ENCODE measurements at regions not wholly inside any gene's neighbourhood (a gene's known extent, or its start where the extent isn't known, plus 50 kb on each side); places are given as distances from the start of the nearest gene placed in this dataset.

DNA sequence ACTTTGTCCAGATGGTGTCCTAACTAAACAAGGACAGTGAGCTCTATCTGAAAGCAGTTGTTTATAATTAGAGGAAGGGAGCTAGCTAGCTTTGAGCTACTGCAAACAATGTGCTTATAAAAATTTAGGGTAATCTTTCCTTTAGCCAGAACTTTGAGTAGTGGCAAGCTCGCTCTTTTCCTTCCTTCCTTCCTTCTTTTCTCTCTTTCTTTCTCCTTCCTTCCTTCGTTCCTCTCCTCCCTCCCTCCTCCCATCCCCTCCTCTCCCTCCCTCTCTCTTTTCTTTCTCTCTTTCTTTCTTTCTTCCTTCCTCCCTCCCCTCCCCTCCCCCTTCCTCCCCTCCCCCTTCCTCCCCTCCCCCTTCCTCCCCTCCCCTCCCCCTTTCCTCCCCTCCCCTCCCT is 520.1 kb downstream of the INHBA start:
- TF ChIP-seq ARNTL (CRISPR knock-in tag; IDR thresholded peaks at IDR 0.05; ENCODE audit: borderline replicate concordance, low read depth) (no peak), OSR1 (CRISPR knock-in tag; IDR thresholded peaks at IDR 0.05) (no peak), RARB (CRISPR knock-in tag; IDR thresholded peaks at IDR 0.05) (no peak), ZFP3 (CRISPR knock-in tag; IDR thresholded peaks at IDR 0.05) (no peak), GLIS3 (CRISPR knock-in tag; IDR thresholded peaks at IDR 0.05) (no peak), SNAI2 (CRISPR knock-in tag; IDR thresholded peaks at IDR 0.05) (no peak), ZNF8 (CRISPR knock-in tag; IDR thresholded peaks at IDR 0.05) (no peak)
- TF ChIP-seq, protein P1, sequence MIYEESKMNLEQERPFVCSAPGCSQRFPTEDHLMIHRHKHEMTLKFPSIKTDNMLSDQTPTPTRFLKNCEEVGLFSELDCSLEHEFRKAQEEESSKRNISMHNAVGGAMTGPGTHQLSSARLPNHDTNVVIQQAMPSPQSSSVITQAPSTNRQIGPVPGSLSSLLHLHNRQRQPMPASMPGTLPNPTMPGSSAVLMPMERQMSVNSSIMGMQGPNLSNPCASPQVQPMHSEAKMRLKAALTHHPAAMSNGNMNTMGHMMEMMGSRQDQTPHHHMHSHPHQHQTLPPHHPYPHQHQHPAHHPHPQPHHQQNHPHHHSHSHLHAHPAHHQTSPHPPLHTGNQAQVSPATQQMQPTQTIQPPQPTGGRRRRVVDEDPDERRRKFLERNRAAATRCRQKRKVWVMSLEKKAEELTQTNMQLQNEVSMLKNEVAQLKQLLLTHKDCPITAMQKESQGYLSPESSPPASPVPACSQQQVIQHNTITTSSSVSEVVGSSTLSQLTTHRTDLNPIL (CRISPR knock-in tag; IDR thresholded peaks at IDR 0.05; ENCODE audit: low read depth) = no peak

Measured in SK-N-SH treated with all-trans-retinoic acid at 6 μM for 48 hours (cell line).